Skeletal muscle satellite cell (primary cell): ENCODE measurements at regions not wholly inside any gene's neighbourhood (a gene's known extent, or its start where the extent isn't known, plus 50 kb on each side); places are given as distances from the start of the nearest gene placed in this dataset.

Experiments used
- H3K27me3 ChIP-seq: 2 replicates; pipeline ENCODE4 v1.7.0; 2013; ENCODE audit warnings: low read length; ENCODE audit not compliant: control insufficient read depth, insufficient read depth
- H3K36me3 ChIP-seq: 2 replicates; pipeline ENCODE4 v1.7.0; 2013; ENCODE audit warnings: mild to moderate bottlenecking, control low read depth, low read length; ENCODE audit not compliant: insufficient read depth
- H3K4me1 ChIP-seq: 2 replicates; pipeline ENCODE4 v1.7.0; 2013; ENCODE audit warnings: low read length; ENCODE audit not compliant: control insufficient read depth, insufficient read depth
- H3K4me2 ChIP-seq: 2 replicates; pipeline ENCODE4 v1.7.0; 2013; ENCODE audit warnings: mild to moderate bottlenecking, low read length
- H3K4me3 ChIP-seq: 2 replicates; pipeline ENCODE4 v1.7.0; 2013; ENCODE audit warnings: low read length
- H3K9ac ChIP-seq: 2 replicates; pipeline ENCODE4 v1.7.0; 2013; ENCODE audit warnings: mild to moderate bottlenecking, low read depth, low read length, moderate library complexity
- H3K9me3 ChIP-seq: replicated peaks from 2 replicates; pipeline ENCODE4 v1.7.0; 2013; ENCODE audit warnings: mild to moderate bottlenecking, control low read depth, low read length

GRCh38 chr2:123209202-123209601, 815.9 kb upstream of the CNTNAP5 start:
- Histone ChIP-seq H3K9me3 (no peaks in the 10 kb centered on the region), H3K9ac (no peak overlapping the region), H3K36me3 (no peaks in the 10 kb centered on the region)

GRCh38 chr2:123211181-123211580, 813.9 kb upstream of the CNTNAP5 start:
- Histone ChIP-seq H3K36me3 (no peaks in the 10 kb centered on the region), H3K9me3 (no peaks in the 10 kb centered on the region), H3K4me3 (no peak overlapping the region), H3K4me1 (no peaks in the 10 kb centered on the region), H3K9ac (no peak overlapping the region), H3K4me2 (no peak overlapping the region), H3K27me3 (no peaks in the 10 kb centered on the region)

More at GRCh38 chr2:123209202-123209601, 815.9 kb upstream of the CNTNAP5 start:
- Histone ChIP-seq H3K4me1 (no peaks in the 10 kb centered on the region), H3K4me2 (no peak overlapping the region), H3K27me3 (no peaks in the 10 kb centered on the region), H3K4me3 (no peak overlapping the region)

GRCh38 chr2:123245156-123245555, 779.9 kb upstream of the CNTNAP5 start:
- Histone ChIP-seq H3K9ac (no peak overlapping the region), H3K4me1 (no peaks in the 10 kb centered on the region), H3K36me3 (no peaks in the 10 kb centered on the region), H3K4me3 (no peak overlapping the region), H3K27me3 (no peaks in the 10 kb centered on the region), H3K9me3 (no peaks in the 10 kb centered on the region), H3K4me2 (no peak overlapping the region)

GRCh38 chr2:123258877-123259539, 766.1 kb upstream of the CNTNAP5 start:
- H3K4me3 ChIP-seq: no peak overlapping the region
- no peak overlapping the region for H3K4me2 ChIP-seq
- no peaks in the 10 kb centered on the region for H3K4me1 ChIP-seq
- H3K9me3 ChIP-seq: no peaks in the 10 kb centered on the region
- H3K36me3 ChIP-seq: no peaks in the 10 kb centered on the region
- no peak overlapping the region for H3K9ac ChIP-seq
- no peaks in the 10 kb centered on the region for H3K27me3 ChIP-seq

GRCh38 chr2:123262856-123263255, 762.2 kb upstream of the CNTNAP5 start:
- Histone ChIP-seq H3K9me3 (no peaks in the 10 kb centered on the region), H3K4me1 (no peaks in the 10 kb centered on the region), H3K4me2 (no peak overlapping the region), H3K4me3 (no peak overlapping the region), H3K27me3 (no peaks in the 10 kb centered on the region), H3K36me3 (no peaks in the 10 kb centered on the region), H3K9ac (no peak overlapping the region)

GRCh38 chr2:123283431-123283830, 741.7 kb upstream of the CNTNAP5 start:
- H3K4me2 ChIP-seq: no peak overlapping the region
- H3K9me3 ChIP-seq: no peaks in the 10 kb centered on the region
- no peak overlapping the region for H3K9ac ChIP-seq
- H3K4me1 ChIP-seq: no peaks in the 10 kb centered on the region
- H3K36me3 ChIP-seq: no peaks in the 10 kb centered on the region
- H3K27me3 ChIP-seq: no peaks in the 10 kb centered on the region
- H3K4me3 ChIP-seq: no peak overlapping the region

- no peak overlapping the region for H3K4me2 ChIP-seq
- no peak overlapping the region for H3K9ac ChIP-seq
- H3K27me3 ChIP-seq: no peaks in the 10 kb centered on the region
- peaks cover 6% of the 10 kb centered on the region for H3K9me3 ChIP-seq
- H3K36me3 ChIP-seq: no peaks in the 10 kb centered on the region
- H3K4me3 ChIP-seq: no peak overlapping the region
- no peaks in the 10 kb centered on the region for H3K4me1 ChIP-seq
Observed at GRCh38 chr2:123303731-123304130, 721.4 kb upstream of the CNTNAP5 start.
